ENCODE measurements at regions not wholly inside any gene's neighbourhood (a gene's known extent, or its start where the extent isn't known, plus 50 kb on each side); places are given as distances from the start of the nearest gene placed in this dataset.

DNA sequence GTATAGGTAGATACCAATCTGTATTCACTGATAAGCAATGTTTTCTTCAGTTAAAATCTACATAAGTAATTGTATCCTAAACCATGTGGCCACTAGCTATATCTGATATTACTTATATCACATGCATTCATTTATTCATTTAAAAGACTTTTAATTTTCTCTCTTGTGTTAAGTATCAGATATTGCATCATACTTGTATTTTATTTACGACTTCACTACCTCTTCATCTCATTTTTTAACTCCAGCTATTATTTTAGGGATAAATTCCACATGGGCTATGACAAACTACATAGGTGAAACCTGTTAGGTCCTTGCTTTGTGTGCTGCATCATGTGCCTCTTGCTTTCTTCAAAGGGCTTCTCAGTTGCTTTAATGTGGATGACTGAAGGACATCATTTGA, 1018.3 kb downstream of the ZPLD1 start:
- Histone ChIP-seq H3K27me3 (ENCODE audit: insufficient read depth, low read length, poor library complexity) (no peaks in the 10 kb centered on the region), H3K9ac (ENCODE audit: low read depth, low read length) (no peak overlapping the region), H3K36me3 (ENCODE audit: insufficient read depth, low read length) (no peaks in the 10 kb centered on the region), H4K20me1 (ENCODE audit: insufficient read depth, low read length) (no peaks in the 10 kb centered on the region), H3K4me2 (ENCODE audit: insufficient read depth, low read length) (no peak overlapping the region), H3K79me2 (ENCODE audit: insufficient read depth, low read length) (no peaks in the 10 kb centered on the region), H3K9me3 (ENCODE audit: insufficient read depth, low read length, severe bottlenecking) (no peaks in the 10 kb centered on the region), H3K4me3 (ENCODE audit: low read depth in 1 of 2, low read length in 2 of 2) (no peak overlapping the region), H3K27ac (ENCODE audit: low read length) (no peak overlapping the region), H3K4me1 (ENCODE audit: insufficient read depth, low read length) (no peaks in the 10 kb centered on the region), H2AFZ (ENCODE audit: low read depth, low read length) (no peak overlapping the region)
- DNase-seq, result no peak
- ATAC-seq (ENCODE audit: insufficient read depth, low read depth), result no peak
- TF ChIP-seq, protein P1, sequence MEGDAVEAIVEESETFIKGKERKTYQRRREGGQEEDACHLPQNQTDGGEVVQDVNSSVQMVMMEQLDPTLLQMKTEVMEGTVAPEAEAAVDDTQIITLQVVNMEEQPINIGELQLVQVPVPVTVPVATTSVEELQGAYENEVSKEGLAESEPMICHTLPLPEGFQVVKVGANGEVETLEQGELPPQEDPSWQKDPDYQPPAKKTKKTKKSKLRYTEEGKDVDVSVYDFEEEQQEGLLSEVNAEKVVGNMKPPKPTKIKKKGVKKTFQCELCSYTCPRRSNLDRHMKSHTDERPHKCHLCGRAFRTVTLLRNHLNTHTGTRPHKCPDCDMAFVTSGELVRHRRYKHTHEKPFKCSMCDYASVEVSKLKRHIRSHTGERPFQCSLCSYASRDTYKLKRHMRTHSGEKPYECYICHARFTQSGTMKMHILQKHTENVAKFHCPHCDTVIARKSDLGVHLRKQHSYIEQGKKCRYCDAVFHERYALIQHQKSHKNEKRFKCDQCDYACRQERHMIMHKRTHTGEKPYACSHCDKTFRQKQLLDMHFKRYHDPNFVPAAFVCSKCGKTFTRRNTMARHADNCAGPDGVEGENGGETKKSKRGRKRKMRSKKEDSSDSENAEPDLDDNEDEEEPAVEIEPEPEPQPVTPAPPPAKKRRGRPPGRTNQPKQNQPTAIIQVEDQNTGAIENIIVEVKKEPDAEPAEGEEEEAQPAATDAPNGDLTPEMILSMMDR (IDR thresholded peaks at IDR 0.05; ENCODE audit: borderline replicate concordance, extremely low read depth, low read length, poor library complexity, severe bottlenecking), result no peak
- TF ChIP-seq EZH2 (IDR thresholded peaks at IDR 0.05; ENCODE audit: borderline replicate concordance, low read depth, low read length, severe bottlenecking), result no peak

DNA sequence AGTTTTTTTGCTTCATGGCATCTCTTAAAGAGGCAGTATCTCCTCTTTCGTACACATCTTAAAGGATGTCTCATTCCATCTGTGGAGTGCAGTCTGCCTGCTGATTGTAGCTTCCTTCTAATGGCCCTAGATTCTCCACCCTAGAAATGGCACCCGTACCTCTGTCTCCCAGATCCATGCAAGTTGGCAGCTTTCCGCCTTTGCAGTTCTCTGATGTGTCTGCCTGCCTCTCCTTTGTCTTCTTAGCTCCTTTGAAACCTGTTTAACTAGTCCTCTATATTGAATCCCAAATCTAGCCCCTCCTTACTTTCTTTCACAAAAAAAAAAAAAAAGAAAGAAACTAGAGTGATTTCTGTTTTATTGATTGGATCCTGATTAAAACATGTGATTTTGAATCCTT, 1025.0 kb downstream of the ZPLD1 start:
- no peaks in the 10 kb centered on the region for H4K20me1 ChIP-seq (ENCODE audit: insufficient read depth, low read length)
- H3K4me2 ChIP-seq (ENCODE audit: insufficient read depth, low read length), result no peak overlapping the region
- H3K4me1 ChIP-seq (ENCODE audit: insufficient read depth, low read length), result no peaks in the 10 kb centered on the region
- TF ChIP-seq, protein P1 (IDR thresholded peaks at IDR 0.05; ENCODE audit: borderline replicate concordance, extremely low read depth, low read length, poor library complexity, severe bottlenecking), result no peak
- TF ChIP-seq EZH2 (IDR thresholded peaks at IDR 0.05; ENCODE audit: borderline replicate concordance, low read depth, low read length, severe bottlenecking), result no peak
- H3K36me3 ChIP-seq (ENCODE audit: insufficient read depth, low read length), result no peaks in the 10 kb centered on the region
- no peak overlapping the region for H3K27ac ChIP-seq (ENCODE audit: low read length)
- no peak for DNase-seq
- no peak overlapping the region for H2AFZ ChIP-seq (ENCODE audit: low read depth, low read length)
- H3K9me3 ChIP-seq (ENCODE audit: insufficient read depth, low read length, severe bottlenecking), result no peaks in the 10 kb centered on the region
- H3K79me2 ChIP-seq (ENCODE audit: insufficient read depth, low read length), result no peaks in the 10 kb centered on the region
- no peak overlapping the region for H3K9ac ChIP-seq (ENCODE audit: low read depth, low read length)
- no peak overlapping the region for H3K4me3 ChIP-seq (ENCODE audit: low read depth in 1 of 2, low read length in 2 of 2)
- no peak for ATAC-seq (ENCODE audit: insufficient read depth, low read depth)
- no peaks in the 10 kb centered on the region for H3K27me3 ChIP-seq (ENCODE audit: insufficient read depth, low read length, poor library complexity)

DNA sequence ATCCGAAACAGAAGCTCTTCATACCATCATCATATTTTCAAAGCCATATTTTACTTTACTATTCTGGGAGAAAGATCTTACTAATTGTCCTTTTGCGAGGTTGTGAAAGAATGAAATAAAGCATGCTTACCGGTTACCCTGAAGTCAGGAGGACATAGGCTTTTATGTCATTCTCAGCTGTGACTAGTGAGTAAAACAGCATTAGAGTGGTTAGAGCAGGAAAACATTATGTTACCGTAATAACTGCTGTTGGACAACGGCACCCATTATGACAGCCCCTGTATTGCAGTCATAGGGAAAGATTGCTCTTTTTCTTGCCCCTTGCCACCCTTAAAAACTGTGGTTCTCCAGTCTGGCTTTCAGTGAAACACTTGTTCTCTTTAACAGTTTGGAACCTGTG, 1035.7 kb downstream of the ZPLD1 start:
- H3K36me3 ChIP-seq (ENCODE audit: insufficient read depth, low read length), result no peaks in the 10 kb centered on the region
- no peak overlapping the region for H3K4me3 ChIP-seq (ENCODE audit: low read depth in 1 of 2, low read length in 2 of 2)
- H3K79me2 ChIP-seq (ENCODE audit: insufficient read depth, low read length), result no peaks in the 10 kb centered on the region
- H3K4me2 ChIP-seq (ENCODE audit: insufficient read depth, low read length), result no peak overlapping the region
- H3K9ac ChIP-seq (ENCODE audit: low read depth, low read length), result no peak overlapping the region
- no peak for TF ChIP-seq EZH2 (IDR thresholded peaks at IDR 0.05; ENCODE audit: borderline replicate concordance, low read depth, low read length, severe bottlenecking)
- TF ChIP-seq, protein P1 (IDR thresholded peaks at IDR 0.05; ENCODE audit: borderline replicate concordance, extremely low read depth, low read length, poor library complexity, severe bottlenecking), result no peak
- no peaks in the 10 kb centered on the region for H3K9me3 ChIP-seq (ENCODE audit: insufficient read depth, low read length, severe bottlenecking)
- no peak for ATAC-seq (ENCODE audit: insufficient read depth, low read depth)
- no peaks in the 10 kb centered on the region for H3K4me1 ChIP-seq (ENCODE audit: insufficient read depth, low read length)
- no peak overlapping the region for H3K27ac ChIP-seq (ENCODE audit: low read length)
- H3K27me3 ChIP-seq (ENCODE audit: insufficient read depth, low read length, poor library complexity), result no peaks in the 10 kb centered on the region
- no peaks in the 10 kb centered on the region for H4K20me1 ChIP-seq (ENCODE audit: insufficient read depth, low read length)
- no peak for DNase-seq
- no peak overlapping the region for H2AFZ ChIP-seq (ENCODE audit: low read depth, low read length)

DNA sequence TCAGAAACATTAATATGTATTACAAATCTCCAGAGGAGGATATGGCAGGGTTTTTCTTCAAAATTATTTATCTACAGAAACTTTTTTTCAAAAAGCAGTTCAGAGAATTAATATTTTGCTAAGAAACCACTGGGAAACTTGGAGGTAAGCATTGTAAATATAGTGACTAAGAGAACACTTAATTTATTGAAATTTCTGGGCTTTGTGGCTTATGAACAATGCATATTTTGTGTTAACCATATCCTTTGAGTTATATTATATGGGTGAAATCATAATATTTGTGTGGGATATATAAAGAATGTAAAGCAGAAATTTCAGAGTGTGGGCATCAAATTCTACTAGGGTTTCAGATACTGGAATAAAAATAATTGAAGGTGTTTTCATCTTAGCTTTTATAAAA, 1059.2 kb downstream of the ZPLD1 start:
- ATAC-seq (ENCODE audit: insufficient read depth, low read depth) (no peak), DNase-seq (no peak)
- H3K9ac ChIP-seq (ENCODE audit: low read depth, low read length), result no peak overlapping the region
- H3K36me3 ChIP-seq (ENCODE audit: insufficient read depth, low read length), result no peaks in the 10 kb centered on the region
- H3K4me3 ChIP-seq (ENCODE audit: low read depth in 1 of 2, low read length in 2 of 2), result no peak overlapping the region
- no peak overlapping the region for H2AFZ ChIP-seq (ENCODE audit: low read depth, low read length)
- H3K79me2 ChIP-seq (ENCODE audit: insufficient read depth, low read length), result no peaks in the 10 kb centered on the region
- H3K9me3 ChIP-seq (ENCODE audit: insufficient read depth, low read length, severe bottlenecking), result no peaks in the 10 kb centered on the region
- no peaks in the 10 kb centered on the region for H3K27me3 ChIP-seq (ENCODE audit: insufficient read depth, low read length, poor library complexity)
- no peak overlapping the region for H3K4me2 ChIP-seq (ENCODE audit: insufficient read depth, low read length)
- no peak overlapping the region for H3K27ac ChIP-seq (ENCODE audit: low read length)
- TF ChIP-seq, protein P1 (IDR thresholded peaks at IDR 0.05; ENCODE audit: borderline replicate concordance, extremely low read depth, low read length, poor library complexity, severe bottlenecking), result no peak
- TF ChIP-seq EZH2 (IDR thresholded peaks at IDR 0.05; ENCODE audit: borderline replicate concordance, low read depth, low read length, severe bottlenecking), result no peak
- no peaks in the 10 kb centered on the region for H4K20me1 ChIP-seq (ENCODE audit: insufficient read depth, low read length)
- no peaks in the 10 kb centered on the region for H3K4me1 ChIP-seq (ENCODE audit: insufficient read depth, low read length)
